ENCODE measurements at regions not wholly inside any gene's neighbourhood (a gene's known extent, or its start where the extent isn't known, plus 50 kb on each side); places are given as distances from the start of the nearest gene placed in this dataset.

GRCh38 chr20:4081421-4081820 is 66.1 kb upstream of the RNF24 start:
- TF ChIP-seq, protein P1, sequence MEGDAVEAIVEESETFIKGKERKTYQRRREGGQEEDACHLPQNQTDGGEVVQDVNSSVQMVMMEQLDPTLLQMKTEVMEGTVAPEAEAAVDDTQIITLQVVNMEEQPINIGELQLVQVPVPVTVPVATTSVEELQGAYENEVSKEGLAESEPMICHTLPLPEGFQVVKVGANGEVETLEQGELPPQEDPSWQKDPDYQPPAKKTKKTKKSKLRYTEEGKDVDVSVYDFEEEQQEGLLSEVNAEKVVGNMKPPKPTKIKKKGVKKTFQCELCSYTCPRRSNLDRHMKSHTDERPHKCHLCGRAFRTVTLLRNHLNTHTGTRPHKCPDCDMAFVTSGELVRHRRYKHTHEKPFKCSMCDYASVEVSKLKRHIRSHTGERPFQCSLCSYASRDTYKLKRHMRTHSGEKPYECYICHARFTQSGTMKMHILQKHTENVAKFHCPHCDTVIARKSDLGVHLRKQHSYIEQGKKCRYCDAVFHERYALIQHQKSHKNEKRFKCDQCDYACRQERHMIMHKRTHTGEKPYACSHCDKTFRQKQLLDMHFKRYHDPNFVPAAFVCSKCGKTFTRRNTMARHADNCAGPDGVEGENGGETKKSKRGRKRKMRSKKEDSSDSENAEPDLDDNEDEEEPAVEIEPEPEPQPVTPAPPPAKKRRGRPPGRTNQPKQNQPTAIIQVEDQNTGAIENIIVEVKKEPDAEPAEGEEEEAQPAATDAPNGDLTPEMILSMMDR (IDR thresholded peaks at IDR 0.05), result no peak
- no peak for TF ChIP-seq POLR2A (IDR thresholded peaks at IDR 0.05)

Measured in ovary (tissue), 3 donors.